Astrocyte of the cerebellum (primary cell): ENCODE measurements at regions not wholly inside any gene's neighbourhood (a gene's known extent, or its start where the extent isn't known, plus 50 kb on each side); places are given as distances from the start of the nearest gene placed in this dataset.

Experiments used
- DNase-seq: peaks from one replicate; pipeline ENCODE4 v3.0.0-alpha.2; 2011; ENCODE audit warnings: low read depth
- H3K4me3 ChIP-seq: 2 replicates; pipeline ENCODE4 v1.5.1; 2011; ENCODE audit warnings: mild to moderate bottlenecking, low read depth, low read length, moderate library complexity
- in situ Hi-C: cut with HindIII; loops from 2 replicates; pipeline ENCODE4 v1.10.0; 2017; ENCODE audit warnings: low sequenced_read_pairs
- TF ChIP-seq, protein P1 (sequence below): IDR thresholded peaks from 2 replicates; pipeline ENCODE4 v1.5.1; 2012; ENCODE audit warnings: low read length, low read depth, moderate library complexity, mild to moderate bottlenecking; ENCODE audit errors: missing control alignments

DNA sequence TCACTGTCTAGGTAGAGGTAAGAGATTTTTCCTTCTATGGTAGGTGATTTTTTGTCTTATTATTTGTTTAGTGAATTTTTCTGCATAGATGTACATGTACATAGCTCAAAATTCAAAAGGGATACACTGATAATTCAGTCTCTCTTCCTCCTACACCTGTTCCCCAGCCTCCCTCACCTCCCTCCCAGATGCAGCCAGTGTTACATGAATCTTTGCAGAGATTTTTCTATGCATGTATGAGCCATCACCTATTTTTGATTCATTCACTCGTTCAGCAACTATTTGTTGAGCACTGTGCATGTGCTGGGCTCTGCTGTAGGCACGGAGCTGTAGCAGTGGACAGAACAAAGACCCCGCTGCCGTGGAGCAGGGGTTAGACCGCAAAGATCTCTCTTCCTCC lies 218.9 kb downstream of the AACS start:
- in situ Hi-C loops, result no loop called here

DNA sequence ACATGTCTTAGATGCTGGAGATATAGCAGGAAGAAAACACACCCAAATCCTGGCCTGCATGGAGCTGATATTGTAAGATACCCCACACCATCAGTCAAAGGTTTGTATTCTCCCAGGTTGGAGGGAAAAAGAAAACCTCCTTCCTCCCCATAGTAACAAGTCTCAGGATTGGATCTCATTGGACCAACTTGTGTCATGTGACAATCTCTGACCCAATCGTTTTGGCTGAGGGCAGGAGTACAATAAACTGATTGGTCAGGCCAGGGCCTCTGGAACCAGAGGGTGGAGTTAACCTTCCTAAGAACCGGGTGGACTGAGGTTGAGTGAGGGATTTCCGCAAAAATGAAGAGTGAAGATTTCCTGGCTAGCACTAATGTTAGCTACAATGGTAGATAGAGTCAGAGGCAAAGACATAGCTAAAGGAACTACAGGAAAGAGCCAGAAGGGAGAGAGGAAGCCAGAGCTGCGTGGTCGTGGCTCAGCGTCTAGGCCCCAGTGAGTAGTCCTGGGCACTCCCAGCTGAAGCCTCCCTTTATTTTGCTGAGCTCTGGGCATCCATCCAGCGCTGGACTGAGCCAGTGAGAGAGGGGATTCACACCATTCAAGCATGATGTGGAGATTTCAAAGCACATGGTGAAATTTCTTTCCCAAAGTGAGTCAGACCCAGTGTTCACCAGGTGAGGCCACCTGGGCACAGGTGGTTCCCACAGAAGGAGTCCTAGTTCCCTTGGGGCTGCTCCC lies 219.9 kb downstream of the AACS start:
- in situ Hi-C loops, result loop anchor here (5.0 kb wide), 1 partner anchor 87 kb away; no protein-coding TSS in a partner anchor
- no peak overlapping the region for H3K4me3 ChIP-seq
- TF ChIP-seq, protein P1, sequence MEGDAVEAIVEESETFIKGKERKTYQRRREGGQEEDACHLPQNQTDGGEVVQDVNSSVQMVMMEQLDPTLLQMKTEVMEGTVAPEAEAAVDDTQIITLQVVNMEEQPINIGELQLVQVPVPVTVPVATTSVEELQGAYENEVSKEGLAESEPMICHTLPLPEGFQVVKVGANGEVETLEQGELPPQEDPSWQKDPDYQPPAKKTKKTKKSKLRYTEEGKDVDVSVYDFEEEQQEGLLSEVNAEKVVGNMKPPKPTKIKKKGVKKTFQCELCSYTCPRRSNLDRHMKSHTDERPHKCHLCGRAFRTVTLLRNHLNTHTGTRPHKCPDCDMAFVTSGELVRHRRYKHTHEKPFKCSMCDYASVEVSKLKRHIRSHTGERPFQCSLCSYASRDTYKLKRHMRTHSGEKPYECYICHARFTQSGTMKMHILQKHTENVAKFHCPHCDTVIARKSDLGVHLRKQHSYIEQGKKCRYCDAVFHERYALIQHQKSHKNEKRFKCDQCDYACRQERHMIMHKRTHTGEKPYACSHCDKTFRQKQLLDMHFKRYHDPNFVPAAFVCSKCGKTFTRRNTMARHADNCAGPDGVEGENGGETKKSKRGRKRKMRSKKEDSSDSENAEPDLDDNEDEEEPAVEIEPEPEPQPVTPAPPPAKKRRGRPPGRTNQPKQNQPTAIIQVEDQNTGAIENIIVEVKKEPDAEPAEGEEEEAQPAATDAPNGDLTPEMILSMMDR, result no peak
- no peak for DNase-seq

More for the DNA sequence above, 218.9 kb downstream of the AACS start:
- H3K4me3 ChIP-seq, result no peak overlapping the region
- DNase-seq, result no peak
- TF ChIP-seq, protein P1, result no peak

DNA sequence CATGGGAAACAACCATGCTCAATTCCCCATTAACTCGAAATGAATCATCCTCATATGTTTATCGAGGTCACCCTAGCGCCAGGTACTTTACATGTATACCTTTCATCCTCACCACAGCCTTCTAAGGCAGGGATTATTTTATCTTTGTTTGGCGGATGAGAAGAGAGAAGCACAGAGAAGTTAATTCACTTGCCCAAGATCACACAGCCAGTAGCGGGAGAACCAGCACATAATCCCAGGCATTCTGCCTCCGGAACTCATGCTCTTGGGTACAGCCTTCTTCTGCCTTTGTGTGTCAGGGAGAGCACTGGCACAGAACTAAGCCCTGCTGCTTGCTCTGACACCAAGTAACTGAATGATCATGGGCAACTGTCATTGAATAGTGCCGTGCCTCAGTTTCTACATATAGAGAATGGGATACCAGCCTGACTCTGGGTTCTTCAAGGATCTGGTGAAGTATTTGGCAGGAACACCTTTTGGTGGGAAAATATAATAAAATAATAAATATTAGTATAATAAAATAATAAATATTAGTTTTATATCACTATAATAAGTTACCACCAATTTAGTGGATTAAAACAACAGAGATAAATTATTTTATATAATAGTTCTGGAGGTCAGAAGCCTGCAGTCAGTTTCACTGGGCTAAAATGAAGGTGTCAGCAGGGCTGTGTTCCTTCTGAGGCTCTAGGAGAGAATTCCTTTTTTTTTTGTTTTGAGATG lies 220.9 kb downstream of the AACS start:
- TF ChIP-seq, protein P1, result no peak
- DNase-seq, result no peak
- H3K4me3 ChIP-seq, result no peak overlapping the region
- in situ Hi-C loops, result loop anchor here (5.0 kb wide), 1 partner anchor 86 kb away; no protein-coding TSS in a partner anchor

DNA sequence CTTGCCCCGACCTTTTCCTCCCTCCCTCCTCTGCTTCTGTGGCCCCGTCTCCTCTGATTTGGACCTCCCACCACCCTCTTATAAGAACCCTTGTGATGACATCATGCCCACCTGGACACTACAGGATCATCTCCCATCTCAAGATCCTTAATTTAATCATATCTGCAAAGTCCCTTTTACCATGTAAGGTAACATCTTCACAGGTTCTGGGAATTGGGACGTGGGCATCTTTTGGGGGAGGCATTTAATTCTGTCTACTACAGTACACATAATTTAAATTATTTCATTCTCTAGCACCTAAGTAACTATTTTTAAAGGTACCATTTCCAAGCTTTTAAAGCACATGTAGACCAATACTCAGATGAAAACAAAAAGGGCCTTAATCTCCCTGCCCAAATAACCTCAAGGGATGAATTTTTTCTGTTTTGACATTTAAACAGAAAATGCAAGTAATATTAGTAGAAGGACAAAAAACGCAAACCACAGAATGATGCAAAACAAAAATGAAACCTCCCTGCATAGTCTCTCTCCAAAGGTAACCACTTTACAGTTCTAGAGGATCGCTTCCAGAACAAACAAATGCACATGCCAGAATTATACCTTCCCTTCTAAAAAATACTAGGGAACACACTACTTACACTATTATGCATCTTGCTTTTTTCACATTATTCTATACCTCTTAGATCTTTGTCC lies 222.1 kb downstream of the AACS start:
- H3K4me3 ChIP-seq, result no peak overlapping the region
- no peak for DNase-seq

DNA sequence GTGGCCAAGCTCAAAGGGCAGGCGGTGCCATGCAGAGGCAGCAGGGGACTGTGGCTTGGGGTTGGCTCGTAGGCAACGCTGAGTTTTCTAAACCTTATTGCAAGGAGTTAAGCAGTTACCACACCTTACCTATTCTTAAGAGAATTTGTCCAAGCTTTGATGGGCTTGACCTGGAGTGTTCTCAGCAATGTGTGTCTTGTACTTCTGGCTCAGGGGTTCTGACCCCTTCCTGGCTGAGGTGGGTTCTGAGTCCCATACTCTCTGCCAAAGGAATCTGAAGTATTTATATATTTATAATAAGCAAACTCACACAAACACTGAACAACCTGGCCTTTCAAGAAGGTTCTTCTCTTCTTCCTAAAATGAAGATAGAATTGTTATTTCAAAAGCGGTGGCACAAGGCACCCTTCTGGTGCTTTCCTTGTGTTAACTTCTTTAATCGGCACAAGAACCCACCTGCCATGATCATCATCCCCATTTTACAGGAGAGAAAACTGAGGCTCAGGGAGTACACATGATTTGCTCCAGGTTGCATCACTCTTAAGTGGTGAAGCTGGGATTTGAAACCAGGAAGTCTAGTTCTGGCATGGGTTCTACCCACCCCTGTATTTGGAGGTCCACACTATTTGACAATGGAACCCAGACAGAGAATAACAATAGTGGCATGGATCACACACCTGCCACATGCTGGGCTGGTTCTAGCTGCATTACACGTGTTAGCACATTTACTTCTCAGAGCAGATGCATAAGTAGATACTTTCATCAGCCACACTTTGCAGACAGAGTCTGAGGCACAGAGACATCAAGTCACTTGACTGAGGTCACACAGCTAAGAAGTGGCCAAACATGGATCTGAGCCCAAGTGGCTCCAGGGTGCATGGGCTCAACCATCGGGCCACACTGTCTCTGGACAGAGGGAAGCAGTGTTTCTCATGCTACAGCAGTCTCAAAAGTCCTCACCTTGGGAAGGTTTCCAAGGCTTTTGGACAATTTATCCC lies 224.0 kb downstream of the AACS start:
- DNase-seq, result no peak
- TF ChIP-seq, protein P1, result no peak
- in situ Hi-C loops, result loop anchor here (5.0 kb wide), 1 partner anchor 83 kb away; no protein-coding TSS in a partner anchor

More for the DNA sequence above, 222.1 kb downstream of the AACS start:
- TF ChIP-seq, protein P1, result no peak
- in situ Hi-C loops, result loop anchor here (5.0 kb wide), 1 partner anchor 85 kb away; no protein-coding TSS in a partner anchor

More for the DNA sequence above, 224.0 kb downstream of the AACS start:
- no peak overlapping the region for H3K4me3 ChIP-seq
